CD4-positive, alpha-beta T cell (primary cell): ENCODE measurements at regions not wholly inside any gene's neighbourhood (a gene's known extent, or its start where the extent isn't known, plus 50 kb on each side); places are given as distances from the start of the nearest gene placed in this dataset.

Source experiments
- ATAC-seq: fragments of 200-7000 bp; cut with Tn5 transposase; one replicate; pipeline ENCODE4 v1.10.0; 2022; ENCODE audit warnings: mild to moderate bottlenecking; ENCODE audit not compliant: poor library complexity
- CTCF ChIA-PET: fragments of 350-600 bp; sonication (Branson Sonifier 250); formaldehyde crosslinking; loops from one replicate; lab custom pipeline; 2021; ENCODE audit warnings: antibody characterized with exemption, inconsistent platforms; lab: Charles Lee
- POLR2A ChIA-PET: fragments of 350-600 bp; sonication (Branson Sonifier 250); formaldehyde crosslinking; loops from one replicate; lab custom pipeline; 2021; ENCODE audit warnings: antibody characterized with exemption, inconsistent platforms; lab: Charles Lee
- DNase-seq, 14 experiments: peaks; one replicate each; pipeline ENCODE4 v3.0.0-alpha.2; 2013 to 2020; ENCODE audit warnings: mixed read lengths in 2 of 14
- H3K27ac ChIP-seq, 2 donors: one replicate each; pipeline versions ENCODE4 v1.5.1 to v1.7.0; 2013; ENCODE audit warnings: low read length in 2 of 2, low read depth in 1 of 2, mild to moderate bottlenecking in 1 of 2
- H3K27me3 ChIP-seq, 2 experiments: 1 replicate in 1 of 2; 2 replicates in 1 of 2; pipeline versions ENCODE4 v1.6.1 to v1.7.0; 2013; ENCODE audit warnings: low read length in 2 of 2, control low read depth in 1 of 2, mild to moderate bottlenecking in 1 of 2, moderate library complexity in 1 of 2; ENCODE audit not compliant: insufficient read depth in 2 of 2, control insufficient read depth in 1 of 2
- H3K36me3 ChIP-seq: one replicate; pipeline ENCODE4 v1.6.1; 2013; ENCODE audit warnings: low read length, control low read depth; ENCODE audit not compliant: insufficient read depth
- H3K4me1 ChIP-seq: one replicate; pipeline ENCODE4 v1.6.1; 2013; ENCODE audit warnings: low read length, control low read depth; ENCODE audit not compliant: insufficient read depth
- H3K4me3 ChIP-seq: one replicate; pipeline ENCODE4 v1.5.1; 2013; ENCODE audit warnings: mild to moderate bottlenecking, low read length, moderate library complexity
- H3K9me3 ChIP-seq, 2 experiments: 1 replicate in 1 of 2; 2 replicates in 1 of 2; pipeline versions ENCODE4 v1.6.1 to v1.7.0; 2013; ENCODE audit warnings: low read length in 2 of 2, mild to moderate bottlenecking in 2 of 2, control low read depth in 1 of 2, moderate library complexity in 1 of 2; ENCODE audit not compliant: control insufficient read depth in 1 of 2, insufficient read depth in 1 of 2
- H3K27ac Mint-ChIP-seq: one replicate; pipeline ENCODE4 v1.8.0; 2020; ENCODE audit warnings: mixed read lengths
- H3K27me3 Mint-ChIP-seq: one replicate; pipeline ENCODE4 v1.8.0; 2021; ENCODE audit warnings: mixed read lengths
- H3K36me3 Mint-ChIP-seq: one replicate; pipeline ENCODE4 v1.8.0; 2021; ENCODE audit warnings: low read depth, mixed read lengths
- H3K4me1 Mint-ChIP-seq: one replicate; pipeline ENCODE4 v1.8.0; 2021; ENCODE audit warnings: low read depth, mixed read lengths
- H3K4me3 Mint-ChIP-seq: one replicate; pipeline ENCODE4 v1.8.0; 2020; ENCODE audit warnings: mild to moderate bottlenecking, mixed read lengths
- H3K9me3 Mint-ChIP-seq: one replicate; pipeline ENCODE4 v1.8.0; 2020; ENCODE audit warnings: mixed read lengths
- intact Hi-C, 2 experiments: fragments of 100-400 bp; cut with DNase I in 1 of 2; cut with micrococcal nuclease in 1 of 2; formaldehyde crosslinking; loops; one replicate each; pipeline versions ENCODE4 v1.15.1 to v1.9.0; 2023 to 2025; cut with DNase I, micrococcal nuclease
- TF ChIP-seq, protein P1 (sequence below): fragments of 200-600 bp; IDR thresholded peaks from one replicate; pipeline ENCODE4 v1.8.0; 2022; ENCODE audit warnings: antibody characterized with exemption, mild to moderate bottlenecking

DNA sequence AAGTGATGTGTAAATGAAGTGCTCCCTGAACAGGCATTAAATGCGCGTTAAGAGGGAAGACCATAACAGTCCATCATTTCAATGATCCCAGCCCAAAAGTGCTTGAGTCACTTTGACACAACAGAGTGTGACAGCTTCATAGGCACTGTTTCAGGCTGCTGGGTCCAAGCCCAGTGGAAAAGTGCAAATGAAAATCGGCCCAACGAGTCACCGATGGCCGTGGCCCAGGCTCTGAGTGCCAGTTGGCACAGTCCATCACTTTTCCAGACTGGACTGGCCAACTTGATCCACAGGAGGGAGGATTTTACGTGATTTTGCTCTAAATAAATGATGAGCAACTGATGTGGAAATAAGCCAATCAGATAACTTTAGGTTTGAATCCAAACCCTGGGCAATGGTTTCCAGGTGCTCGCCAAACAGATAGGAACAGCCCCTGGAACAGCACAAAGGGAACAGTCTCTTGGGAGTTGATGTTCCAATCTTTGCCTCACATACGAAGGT is 114.0 kb downstream of the SP3 start:
- CTCF ChIA-PET = no interaction called here
- no peak overlapping the region for H3K27ac Mint-ChIP-seq
- Histone ChIP-seq H3K9me3 (no peaks in the 10 kb centered on the region), H3K36me3 (no peaks in the 10 kb centered on the region), H3K27ac (no peak overlapping the region), H3K4me3 (no peak overlapping the region), H3K27me3 (peaks cover 2 to 7% of the 10 kb centered on the region in 2 experiments), H3K4me1 (no peaks in the 10 kb centered on the region)
- H3K4me1 Mint-ChIP-seq = no peaks in the 10 kb centered on the region
- DNase-seq (no peak), ATAC-seq (no peak)
- no peak overlapping the region for H3K4me3 Mint-ChIP-seq
- H3K27me3 Mint-ChIP-seq = peaks cover 20% of the 10 kb centered on the region
- intact Hi-C loops = no loop called here
- no peaks in the 10 kb centered on the region for H3K9me3 Mint-ChIP-seq
- TF ChIP-seq, protein P1, sequence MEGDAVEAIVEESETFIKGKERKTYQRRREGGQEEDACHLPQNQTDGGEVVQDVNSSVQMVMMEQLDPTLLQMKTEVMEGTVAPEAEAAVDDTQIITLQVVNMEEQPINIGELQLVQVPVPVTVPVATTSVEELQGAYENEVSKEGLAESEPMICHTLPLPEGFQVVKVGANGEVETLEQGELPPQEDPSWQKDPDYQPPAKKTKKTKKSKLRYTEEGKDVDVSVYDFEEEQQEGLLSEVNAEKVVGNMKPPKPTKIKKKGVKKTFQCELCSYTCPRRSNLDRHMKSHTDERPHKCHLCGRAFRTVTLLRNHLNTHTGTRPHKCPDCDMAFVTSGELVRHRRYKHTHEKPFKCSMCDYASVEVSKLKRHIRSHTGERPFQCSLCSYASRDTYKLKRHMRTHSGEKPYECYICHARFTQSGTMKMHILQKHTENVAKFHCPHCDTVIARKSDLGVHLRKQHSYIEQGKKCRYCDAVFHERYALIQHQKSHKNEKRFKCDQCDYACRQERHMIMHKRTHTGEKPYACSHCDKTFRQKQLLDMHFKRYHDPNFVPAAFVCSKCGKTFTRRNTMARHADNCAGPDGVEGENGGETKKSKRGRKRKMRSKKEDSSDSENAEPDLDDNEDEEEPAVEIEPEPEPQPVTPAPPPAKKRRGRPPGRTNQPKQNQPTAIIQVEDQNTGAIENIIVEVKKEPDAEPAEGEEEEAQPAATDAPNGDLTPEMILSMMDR = no peak
- no peaks in the 10 kb centered on the region for H3K36me3 Mint-ChIP-seq
- POLR2A ChIA-PET = no interaction called here

DNA sequence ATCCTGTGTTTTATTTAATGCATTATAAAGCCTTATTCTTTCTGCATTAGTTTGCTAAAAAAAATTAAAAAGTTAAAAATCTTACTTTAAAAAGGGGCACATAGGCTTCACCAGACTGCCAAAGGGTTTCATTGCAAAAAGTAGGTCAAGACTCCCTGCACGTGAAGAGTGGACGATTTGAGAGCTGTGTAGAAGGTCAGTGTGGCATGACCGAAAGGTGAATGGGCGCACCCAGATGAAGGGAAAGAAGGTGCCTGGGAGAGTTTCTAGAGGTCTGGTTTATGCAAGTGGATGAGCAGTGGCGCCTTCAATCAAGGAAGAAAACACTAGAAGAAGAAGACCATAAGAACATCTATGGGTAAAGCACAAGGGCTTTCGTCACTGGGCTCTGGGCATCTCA is 111.0 kb downstream of the SP3 start:
- TF ChIP-seq, protein P1 = no peak
- no peak for DNase-seq
- no peak for ATAC-seq

DNA sequence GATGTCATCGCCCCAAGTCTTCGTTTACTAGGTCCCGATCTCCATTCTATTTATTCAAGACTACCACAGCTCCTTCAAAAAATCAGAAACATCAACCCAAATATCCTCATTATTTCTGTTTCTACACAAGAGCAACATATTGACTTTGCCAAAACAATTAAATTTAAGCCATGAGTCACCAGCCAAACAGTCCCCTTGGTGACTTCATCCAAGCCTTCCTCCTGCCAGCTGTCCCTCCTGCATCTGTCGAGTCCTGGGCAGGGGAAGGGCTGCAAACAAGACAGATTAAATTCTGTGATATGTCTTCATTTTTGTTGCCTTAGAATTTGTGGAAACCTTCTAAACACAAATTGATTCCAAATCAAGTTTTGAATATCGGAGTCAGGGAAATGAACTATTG is 110.3 kb downstream of the SP3 start:
- H3K27ac ChIP-seq = no peak overlapping the region
- DNase-seq (no peak), ATAC-seq (no peak)
- H3K9me3 ChIP-seq = no peaks in the 10 kb centered on the region
- peaks cover 0 to 3% of the 10 kb centered on the region in 2 experiments for H3K27me3 ChIP-seq
- no peaks in the 10 kb centered on the region for H3K4me1 ChIP-seq
- POLR2A ChIA-PET = no interaction called here
- no peaks in the 10 kb centered on the region for H3K36me3 ChIP-seq
- no peak overlapping the region for H3K27ac Mint-ChIP-seq
- H3K36me3 Mint-ChIP-seq = no peaks in the 10 kb centered on the region
- CTCF ChIA-PET = no interaction called here
- TF ChIP-seq, protein P1 = no peak
- H3K4me1 Mint-ChIP-seq = no peaks in the 10 kb centered on the region
- intact Hi-C loops = no loop called here
- H3K27me3 Mint-ChIP-seq = peaks cover 7% of the 10 kb centered on the region
- H3K9me3 Mint-ChIP-seq = no peaks in the 10 kb centered on the region
- H3K4me3 Mint-ChIP-seq = no peak overlapping the region
- H3K4me3 ChIP-seq = no peak overlapping the region

More for the DNA sequence above, 111.0 kb downstream of the SP3 start:
- intact Hi-C loops = no loop called here
- Mint-ChIP-seq H3K4me1 (no peaks in the 10 kb centered on the region), H3K36me3 (no peaks in the 10 kb centered on the region), H3K27ac (no peak overlapping the region), H3K27me3 (peaks cover 14% of the 10 kb centered on the region), H3K9me3 (no peaks in the 10 kb centered on the region), H3K4me3 (no peak overlapping the region)
- H3K27ac ChIP-seq = no peak overlapping the region
- no peaks in the 10 kb centered on the region for H3K36me3 ChIP-seq
- peaks cover 0 to 3% of the 10 kb centered on the region in 2 experiments for H3K27me3 ChIP-seq
- ChIA-PET POLR2A (no interaction called here), CTCF (no interaction called here)
- H3K9me3 ChIP-seq = no peaks in the 10 kb centered on the region
- no peak overlapping the region for H3K4me3 ChIP-seq
- no peaks in the 10 kb centered on the region for H3K4me1 ChIP-seq
